Adrenal gland (tissue), 5 donors: ENCODE measurements at regions not wholly inside any gene's neighbourhood (a gene's known extent, or its start where the extent isn't known, plus 50 kb on each side); places are given as distances from the start of the nearest gene placed in this dataset.

Source experiments
- CTCF ChIP-seq, 6 experiments: fragments of 450-650 bp in 4 of 6; fragments of 200-600 bp in 2 of 6; sonication (generic) in 1 of 6; IDR thresholded peaks; 1 replicate in 5 of 6; 2 replicates in 1 of 6; pipeline versions ENCODE4 v1.5.1 to v1.8.0; 2016 to 2021; ENCODE audit warnings: antibody characterized with exemption in 6 of 6, mild to moderate bottlenecking in 2 of 6, moderate library complexity in 1 of 6
- POLR2A ChIP-seq, 2 donors: fragments of 450-650 bp; IDR thresholded peaks; one replicate each; pipeline ENCODE4 v1.6.1; 2017; ENCODE audit warnings: antibody characterized with exemption in 2 of 2, mild to moderate bottlenecking in 2 of 2, moderate library complexity in 1 of 2
- donor health status: DM: no; HTN: no; CAD: no.

- TF ChIP-seq CTCF (IDR thresholded peaks at IDR 0.05) (no peak), POLR2A (IDR thresholded peaks at IDR 0.05) (no peak)
Measured at GRCh38 chrX:2632533-2633504, 58.3 kb upstream of the CD99 start.
